ENCODE measurements at regions not wholly inside any gene's neighbourhood (a gene's known extent, or its start where the extent isn't known, plus 50 kb on each side); places are given as distances from the start of the nearest gene placed in this dataset.

DNA sequence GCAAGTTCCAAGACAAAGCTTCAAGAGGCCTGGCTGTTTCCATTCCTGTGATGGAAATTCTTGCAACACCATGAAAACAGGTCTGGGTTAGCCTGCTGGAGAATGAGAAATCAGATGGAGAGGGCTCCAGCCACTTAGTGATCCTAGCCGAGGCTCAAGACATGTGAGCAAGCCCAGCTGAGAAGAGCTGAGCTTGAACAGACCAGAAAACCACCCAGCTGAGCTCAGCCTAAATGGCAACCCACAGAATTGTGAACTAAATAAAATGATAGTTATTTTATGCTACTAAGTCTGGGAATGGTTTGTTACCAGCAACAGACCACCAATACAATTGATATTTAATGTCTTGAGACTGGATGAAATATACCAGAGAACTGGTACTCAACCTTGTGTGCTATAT is 494.5 kb downstream of the RMST start:
- TF ChIP-seq, protein P1, sequence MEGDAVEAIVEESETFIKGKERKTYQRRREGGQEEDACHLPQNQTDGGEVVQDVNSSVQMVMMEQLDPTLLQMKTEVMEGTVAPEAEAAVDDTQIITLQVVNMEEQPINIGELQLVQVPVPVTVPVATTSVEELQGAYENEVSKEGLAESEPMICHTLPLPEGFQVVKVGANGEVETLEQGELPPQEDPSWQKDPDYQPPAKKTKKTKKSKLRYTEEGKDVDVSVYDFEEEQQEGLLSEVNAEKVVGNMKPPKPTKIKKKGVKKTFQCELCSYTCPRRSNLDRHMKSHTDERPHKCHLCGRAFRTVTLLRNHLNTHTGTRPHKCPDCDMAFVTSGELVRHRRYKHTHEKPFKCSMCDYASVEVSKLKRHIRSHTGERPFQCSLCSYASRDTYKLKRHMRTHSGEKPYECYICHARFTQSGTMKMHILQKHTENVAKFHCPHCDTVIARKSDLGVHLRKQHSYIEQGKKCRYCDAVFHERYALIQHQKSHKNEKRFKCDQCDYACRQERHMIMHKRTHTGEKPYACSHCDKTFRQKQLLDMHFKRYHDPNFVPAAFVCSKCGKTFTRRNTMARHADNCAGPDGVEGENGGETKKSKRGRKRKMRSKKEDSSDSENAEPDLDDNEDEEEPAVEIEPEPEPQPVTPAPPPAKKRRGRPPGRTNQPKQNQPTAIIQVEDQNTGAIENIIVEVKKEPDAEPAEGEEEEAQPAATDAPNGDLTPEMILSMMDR (IDR thresholded peaks at IDR 0.05; ENCODE audit: insufficient read depth, low read depth, low read length, missing control alignments), result no peak
- DNase-seq (ENCODE audit: low read depth), result no peak
- H3K4me3 ChIP-seq (ENCODE audit: low read length), result no peak overlapping the region

DNA sequence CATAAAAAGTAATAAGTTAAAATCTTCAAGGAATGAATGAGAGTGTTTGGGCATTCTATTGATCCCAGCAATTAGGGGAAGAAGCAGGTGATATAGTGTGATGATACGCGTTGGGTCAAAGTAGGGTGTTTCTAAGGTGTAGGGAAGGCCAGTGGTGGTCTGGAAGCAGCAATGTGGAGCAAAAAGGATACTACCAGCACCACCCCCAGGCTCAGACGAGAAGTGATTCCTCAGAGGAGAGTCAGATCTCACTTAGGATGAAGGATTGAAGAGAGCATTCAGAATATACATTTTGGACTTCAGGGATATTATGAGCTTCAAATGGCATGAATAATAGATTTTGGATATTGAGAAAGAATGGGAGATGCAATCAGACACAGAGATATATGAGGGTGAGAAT is 497.6 kb downstream of the RMST start:
- TF ChIP-seq, protein P1 (IDR thresholded peaks at IDR 0.05; ENCODE audit: insufficient read depth, low read depth, low read length, missing control alignments), result no peak

DNA sequence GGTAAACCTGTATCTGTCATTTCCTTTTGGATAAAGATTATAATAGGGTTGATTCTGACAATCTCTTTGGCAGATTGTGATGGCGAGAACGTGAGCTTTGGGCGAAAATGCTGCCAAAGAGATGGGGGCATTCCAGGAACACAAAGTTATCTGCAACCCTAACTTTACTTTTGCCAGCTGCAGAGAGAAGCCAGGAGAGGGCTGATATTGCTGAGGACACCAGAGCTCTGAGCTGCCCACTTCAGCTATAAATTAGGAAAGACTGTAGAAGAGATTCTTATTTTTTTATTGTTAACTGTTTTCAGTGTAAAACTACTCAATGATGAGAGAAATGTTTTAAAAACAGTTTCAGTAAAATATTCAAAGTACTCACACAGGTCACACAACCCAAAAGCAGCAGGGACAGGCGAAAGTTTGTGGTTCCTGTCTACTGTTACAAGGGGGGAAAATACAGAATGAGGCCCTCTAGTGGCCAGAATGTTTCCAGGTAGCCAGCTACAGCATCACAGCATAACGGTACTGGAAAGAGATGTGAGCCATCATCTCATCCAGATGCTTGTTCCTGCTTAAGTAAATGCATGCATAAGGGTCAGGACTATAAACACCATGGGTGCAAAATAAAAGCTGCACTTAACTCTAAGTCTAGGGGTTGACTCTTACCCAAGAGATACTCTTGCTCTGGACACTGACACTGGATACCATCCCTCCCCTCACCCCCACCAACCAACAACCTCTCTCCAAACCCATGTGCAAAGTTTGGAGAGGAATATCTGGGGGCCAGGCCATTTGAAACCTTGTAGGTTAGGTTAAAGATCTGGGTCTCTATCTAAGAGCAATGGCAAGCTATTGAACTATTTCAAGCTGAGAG is 498.4 kb downstream of the RMST start:
- H3K4me3 ChIP-seq (ENCODE audit: low read length), result no peak overlapping the region
- peak; percentile 41 for DNase-seq (ENCODE audit: low read depth)
- TF ChIP-seq, protein P1 (IDR thresholded peaks at IDR 0.05; ENCODE audit: insufficient read depth, low read depth, low read length, missing control alignments), result peak; percentile 67

More for the DNA sequence above, 497.6 kb downstream of the RMST start:
- no peak overlapping the region for H3K4me3 ChIP-seq (ENCODE audit: low read length)
- no peak for DNase-seq (ENCODE audit: low read depth)

DNA sequence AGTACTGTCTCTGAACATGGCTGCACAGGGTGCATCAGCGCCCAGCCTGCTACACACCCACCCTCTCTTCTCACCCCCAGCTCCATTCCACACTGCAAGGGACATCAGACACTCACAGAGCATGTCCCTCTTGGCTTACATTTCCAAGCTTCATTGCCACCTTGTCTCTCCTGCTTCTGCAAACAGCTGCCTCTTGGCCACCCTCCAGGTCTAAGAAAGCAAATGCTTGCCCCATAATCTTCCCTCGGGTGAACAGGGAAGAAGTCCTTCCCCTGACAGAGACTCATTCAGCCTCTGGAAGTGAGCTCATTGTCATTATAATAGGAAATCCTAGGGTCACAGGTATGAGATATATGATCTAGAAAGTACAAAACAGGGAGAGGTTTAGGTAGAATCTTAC is 505.2 kb downstream of the RMST start:
- TF ChIP-seq, protein P1 (IDR thresholded peaks at IDR 0.05; ENCODE audit: insufficient read depth, low read depth, low read length, missing control alignments), result no peak
- no peak overlapping the region for H3K4me3 ChIP-seq (ENCODE audit: low read length)
- DNase-seq (ENCODE audit: low read depth), result no peak

DNA sequence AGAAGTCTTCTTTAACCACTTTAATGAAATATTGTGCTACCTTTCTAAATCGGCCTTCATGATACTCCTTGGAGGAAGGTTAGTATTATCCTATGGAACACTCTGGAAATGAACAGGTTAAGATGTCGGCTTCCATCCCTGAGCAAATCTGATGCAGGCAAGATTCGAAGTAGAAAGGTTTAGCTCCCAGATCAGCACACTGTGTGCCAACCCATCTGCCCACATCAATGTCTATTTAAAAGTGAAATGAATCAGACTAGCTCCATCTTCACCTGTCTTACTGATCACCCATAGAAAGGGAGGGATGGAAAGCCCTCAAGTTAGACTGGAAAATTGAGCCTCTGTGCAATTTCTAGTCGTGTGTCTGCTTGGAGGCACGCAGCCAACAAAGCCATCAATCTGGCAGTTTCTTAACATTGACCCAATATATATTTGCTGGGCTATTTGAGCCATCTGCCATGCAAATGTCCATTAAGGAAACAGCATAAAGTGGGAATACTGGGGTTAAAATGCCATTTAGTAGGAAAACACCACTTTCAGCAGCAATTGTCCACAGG is 506.1 kb downstream of the RMST start:
- TF ChIP-seq, protein P1 (IDR thresholded peaks at IDR 0.05; ENCODE audit: insufficient read depth, low read depth, low read length, missing control alignments), result no peak
- no peak overlapping the region for H3K4me3 ChIP-seq (ENCODE audit: low read length)
- DNase-seq (ENCODE audit: low read depth), result no peak

DNA sequence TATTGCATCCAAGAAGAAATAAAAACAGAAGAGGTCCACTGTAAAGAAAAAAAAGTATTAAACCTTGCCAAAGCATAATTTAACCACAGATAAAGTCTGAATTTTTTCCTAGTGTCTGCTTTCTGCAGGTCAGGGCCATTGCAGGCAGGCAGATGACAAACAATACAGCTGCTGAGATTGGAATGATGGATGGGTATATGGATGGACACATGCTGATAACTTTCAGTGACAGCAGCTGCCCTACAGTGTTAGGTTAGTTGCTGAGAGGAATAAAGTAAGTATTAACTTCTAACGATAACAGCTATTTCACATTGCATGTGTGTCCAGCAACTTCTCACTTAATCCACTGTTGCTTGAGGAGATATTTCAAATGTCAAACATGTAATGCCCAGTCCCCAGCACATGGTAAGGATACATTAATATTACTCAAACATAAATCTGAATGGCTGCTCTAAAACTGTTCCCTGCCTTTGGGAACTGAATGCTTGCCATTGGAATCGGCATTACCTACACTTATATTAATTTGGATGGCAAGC is 515.3 kb downstream of the RMST start:
- no peak overlapping the region for H3K4me3 ChIP-seq (ENCODE audit: low read length)
- no peak for DNase-seq (ENCODE audit: low read depth)
- TF ChIP-seq, protein P1 (IDR thresholded peaks at IDR 0.05; ENCODE audit: insufficient read depth, low read depth, low read length, missing control alignments), result no peak
